ENCODE measurements at regions not wholly inside any gene's neighbourhood (a gene's known extent, or its start where the extent isn't known, plus 50 kb on each side); places are given as distances from the start of the nearest gene placed in this dataset.
A peak's percentile ranks its signal among the peaks of the same experiment; 100 is the strongest.
"Not testable (repeated sequence)": the region's sequence is repeated elsewhere in the genome, so short reads cannot be mapped to it uniquely, and the experiment has no call there.

- Mint-ChIP-seq H3K36me3 (no peaks in the 10 kb centered on the region), H3K9me3 (no peaks in the 10 kb centered on the region), H3K4me3 (no peak overlapping the region), H3K27me3 (no peaks in the 10 kb centered on the region), H3K4me1 (no peaks in the 10 kb centered on the region), H3K27ac (no peak overlapping the region)
- CTCF ChIA-PET: no interaction called here
- no peak for DNase-seq
These were observed 579.1 kb downstream of the SLCO4C1 start for GRCh38 chr5:101716941-101717340.

GRCh38 chr5:101715790-101716189 lies 580.3 kb downstream of the SLCO4C1 start:
- not testable (repeated sequence) for H3K4me1 Mint-ChIP-seq, H3K27me3 Mint-ChIP-seq, H3K9me3 Mint-ChIP-seq, DNase-seq, H3K36me3 Mint-ChIP-seq, H3K27ac Mint-ChIP-seq, H3K4me3 Mint-ChIP-seq
- CTCF ChIA-PET: interaction anchor here (0.8 kb wide), 1 partner anchor 226 kb away, joined by 3 read pairs; no protein-coding TSS in a partner anchor

GRCh38 chr5:101689306-101689705 lies 606.8 kb downstream of the SLCO4C1 start:
- Mint-ChIP-seq H3K27me3 (no peaks in the 10 kb centered on the region), H3K27ac (no peak overlapping the region), H3K9me3 (no peaks in the 10 kb centered on the region), H3K4me3 (no peak overlapping the region), H3K4me1 (no peaks in the 10 kb centered on the region), H3K36me3 (no peaks in the 10 kb centered on the region)
- CTCF ChIA-PET: no interaction called here
- no peak for DNase-seq

GRCh38 chr5:101688156-101688555 lies 607.9 kb downstream of the SLCO4C1 start:
- CTCF ChIA-PET: interaction anchor here (1.5 kb wide), 1 partner anchor 9 kb away, joined by 7 read pairs; no protein-coding TSS in a partner anchor
- H3K36me3 Mint-ChIP-seq: no peaks in the 10 kb centered on the region
- H3K27me3 Mint-ChIP-seq: no peaks in the 10 kb centered on the region
- H3K4me1 Mint-ChIP-seq: no peaks in the 10 kb centered on the region
- no peaks in the 10 kb centered on the region for H3K9me3 Mint-ChIP-seq
- no peak for DNase-seq
- H3K4me3 Mint-ChIP-seq: no peak overlapping the region
- no peak overlapping the region for H3K27ac Mint-ChIP-seq

GRCh38 chr5:101687349-101687985 lies 608.6 kb downstream of the SLCO4C1 start:
- H3K4me1 Mint-ChIP-seq: no peaks in the 10 kb centered on the region
- no peak for DNase-seq
- no peaks in the 10 kb centered on the region for H3K27me3 Mint-ChIP-seq
- no peak overlapping the region for H3K4me3 Mint-ChIP-seq
- no peaks in the 10 kb centered on the region for H3K9me3 Mint-ChIP-seq
- no peak overlapping the region for H3K27ac Mint-ChIP-seq
- H3K36me3 Mint-ChIP-seq: no peaks in the 10 kb centered on the region
- CTCF ChIA-PET: interaction anchor here (1.5 kb wide), 1 partner anchor 9 kb away, joined by 7 read pairs; no protein-coding TSS in a partner anchor

GRCh38 chr5:101686536-101687157 lies 609.4 kb downstream of the SLCO4C1 start:
- CTCF ChIA-PET: no interaction called here
- H3K27ac Mint-ChIP-seq: no peak overlapping the region
- H3K4me3 Mint-ChIP-seq: no peak overlapping the region
- no peaks in the 10 kb centered on the region for H3K4me1 Mint-ChIP-seq
- no peaks in the 10 kb centered on the region for H3K9me3 Mint-ChIP-seq
- no peaks in the 10 kb centered on the region for H3K27me3 Mint-ChIP-seq
- no peak for DNase-seq
- H3K36me3 Mint-ChIP-seq: no peaks in the 10 kb centered on the region

GRCh38 chr5:101679816-101680215 lies 616.3 kb downstream of the SLCO4C1 start:
- Mint-ChIP-seq H3K36me3 (no peaks in the 10 kb centered on the region), H3K27me3 (peaks cover 4% of the 10 kb centered on the region), H3K27ac (no peak overlapping the region), H3K4me1 (no peaks in the 10 kb centered on the region), H3K4me3 (no peak overlapping the region), H3K9me3 (no peaks in the 10 kb centered on the region)
- no peak for DNase-seq
- CTCF ChIA-PET: no interaction called here

DNA sequence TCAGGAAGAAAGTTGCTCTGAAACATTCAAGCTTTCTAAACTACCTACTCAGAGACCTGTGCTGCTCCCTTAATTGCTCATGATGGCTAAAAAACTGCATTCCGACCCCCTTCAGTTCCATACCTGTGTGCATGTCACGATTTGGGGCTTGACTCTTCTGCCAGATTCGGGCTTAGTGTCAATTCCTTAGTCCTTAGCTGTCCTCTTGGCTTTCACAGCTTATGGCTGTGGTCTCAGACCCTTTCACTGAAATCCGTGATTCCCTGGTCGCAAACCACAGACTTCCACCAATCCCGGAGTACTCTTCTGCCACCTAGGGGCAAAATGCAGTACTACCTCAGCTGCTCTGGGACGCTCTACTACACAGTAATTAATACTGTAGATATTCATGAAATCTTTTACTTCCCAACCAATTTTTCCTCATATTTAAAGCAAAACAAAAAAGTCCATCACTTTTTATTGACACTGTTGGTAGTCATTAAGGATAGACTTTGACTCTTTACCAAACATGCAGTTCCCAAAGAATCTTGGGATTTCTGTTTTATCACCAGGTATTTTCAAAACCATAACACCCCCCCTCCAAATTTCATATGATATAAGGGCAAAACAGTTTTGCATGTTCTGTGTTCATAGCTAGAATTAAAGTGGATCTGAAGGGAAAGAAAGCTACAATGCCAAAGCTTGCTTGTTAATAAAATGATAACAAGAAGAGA lies 617.4 kb downstream of the SLCO4C1 start:
- Mint-ChIP-seq H3K27me3 (peaks cover 4% of the 10 kb centered on the region), H3K4me1 (no peaks in the 10 kb centered on the region), H3K36me3 (no peaks in the 10 kb centered on the region), H3K4me3 (no peak overlapping the region), H3K9me3 (no peaks in the 10 kb centered on the region), H3K27ac (no peak overlapping the region)
- peak; percentile 42 for DNase-seq
- CTCF ChIA-PET: interaction anchor here (0.7 to 1.4 kb wide), 6 partner anchors 9 to 1248 kb away, joined by 3 to 7 read pairs (median 3); no protein-coding TSS in a partner anchor

DNA sequence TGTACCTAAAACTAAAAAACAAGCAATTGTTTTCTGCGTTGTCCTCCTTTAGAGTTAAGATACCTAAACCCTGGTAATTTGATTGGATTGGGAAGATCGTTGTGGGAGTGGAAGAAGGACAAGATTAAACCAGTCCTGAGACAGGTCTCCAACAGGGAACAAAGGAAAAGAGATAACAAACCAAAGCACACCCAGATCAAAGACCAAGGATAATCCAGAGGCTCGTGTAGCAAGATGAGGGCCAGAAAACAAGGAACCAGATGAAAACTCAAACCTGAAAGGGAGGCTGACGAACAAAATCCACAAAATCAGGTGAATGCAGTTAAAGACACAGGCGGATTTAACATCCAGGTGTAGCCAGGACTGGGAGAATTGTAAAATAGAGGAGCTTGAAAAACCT lies 618.1 kb downstream of the SLCO4C1 start:
- CTCF ChIA-PET: interaction anchor here (1.1 to 1.4 kb wide), 4 partner anchors 10 to 1248 kb away, joined by 3 to 4 read pairs (median 3); no protein-coding TSS in a partner anchor
- no peak for DNase-seq
- H3K4me1 Mint-ChIP-seq: no peaks in the 10 kb centered on the region
- peaks cover 4% of the 10 kb centered on the region for H3K27me3 Mint-ChIP-seq
- H3K36me3 Mint-ChIP-seq: no peaks in the 10 kb centered on the region
- H3K4me3 Mint-ChIP-seq: no peak overlapping the region
- no peak overlapping the region for H3K27ac Mint-ChIP-seq
- no peaks in the 10 kb centered on the region for H3K9me3 Mint-ChIP-seq

DNA sequence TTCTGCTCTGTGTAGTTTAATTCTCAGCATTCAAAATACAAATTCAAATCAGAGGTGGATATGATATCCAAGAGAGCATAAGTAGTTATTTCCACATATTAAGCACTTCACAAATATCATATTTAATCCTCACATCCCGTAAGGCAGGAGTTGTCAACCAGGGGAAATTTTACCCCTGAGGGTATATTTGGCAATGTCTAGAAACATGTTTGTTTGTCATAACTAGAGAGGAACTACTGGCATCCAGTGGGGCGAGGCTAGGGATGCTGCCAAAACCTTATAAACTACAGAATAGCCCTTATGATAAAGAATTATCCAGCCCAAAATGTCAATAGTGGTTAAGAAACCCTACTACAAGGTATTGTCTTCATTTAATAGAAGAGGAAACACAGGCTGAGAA lies 619.4 kb downstream of the SLCO4C1 start:
- Mint-ChIP-seq H3K4me1 (no peaks in the 10 kb centered on the region), H3K4me3 (no peak overlapping the region), H3K9me3 (no peaks in the 10 kb centered on the region), H3K27ac (no peak overlapping the region), H3K27me3 (peaks cover 4% of the 10 kb centered on the region), H3K36me3 (no peaks in the 10 kb centered on the region)
- no peak for DNase-seq
- CTCF ChIA-PET: no interaction called here

DNA sequence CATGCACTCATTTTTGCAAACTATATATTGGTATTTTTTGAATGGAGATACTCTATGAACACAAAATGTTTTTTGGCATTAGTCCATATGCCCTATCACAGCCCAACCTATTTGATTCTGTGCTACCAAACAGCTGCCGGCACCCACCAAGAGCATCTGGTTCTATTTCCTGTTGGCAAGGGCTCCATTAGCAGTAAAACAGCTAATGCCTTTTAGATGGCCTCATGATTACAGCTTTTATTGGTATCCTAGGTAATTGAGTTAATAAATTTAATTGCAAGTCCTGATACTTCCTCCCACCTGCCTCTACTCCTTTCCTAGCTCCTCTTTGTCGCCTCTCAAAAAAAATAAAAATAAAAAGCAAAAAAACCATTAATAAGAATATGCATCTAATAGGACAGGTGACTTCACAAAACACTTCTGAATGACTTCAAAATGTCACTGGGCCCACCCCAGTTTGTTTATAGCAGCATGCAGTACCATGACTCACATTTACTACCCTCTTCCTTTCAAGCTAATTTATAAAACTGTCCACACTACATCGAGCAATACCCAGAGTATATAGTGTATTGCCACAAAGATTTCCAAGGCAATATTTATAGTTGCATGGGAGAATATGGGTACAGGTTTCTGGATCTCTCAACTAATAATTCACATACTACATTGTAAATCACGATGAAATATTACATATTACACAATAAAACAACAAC lies 620.4 kb downstream of the SLCO4C1 start:
- no peaks in the 10 kb centered on the region for H3K4me1 Mint-ChIP-seq

GRCh38 chr5:101673120-101673519 lies 623.0 kb downstream of the SLCO4C1 start:
- Mint-ChIP-seq H3K4me3 (no peak overlapping the region), H3K27me3 (no peaks in the 10 kb centered on the region), H3K9me3 (no peaks in the 10 kb centered on the region), H3K36me3 (no peaks in the 10 kb centered on the region), H3K27ac (no peak overlapping the region), H3K4me1 (no peaks in the 10 kb centered on the region)
- CTCF ChIA-PET: no interaction called here
- no peak for DNase-seq

More for the DNA sequence above, 620.4 kb downstream of the SLCO4C1 start:
- H3K27ac Mint-ChIP-seq: no peak overlapping the region
- CTCF ChIA-PET: no interaction called here
- no peak overlapping the region for H3K4me3 Mint-ChIP-seq
- H3K9me3 Mint-ChIP-seq: no peaks in the 10 kb centered on the region
- no peaks in the 10 kb centered on the region for H3K36me3 Mint-ChIP-seq
- H3K27me3 Mint-ChIP-seq: peaks cover 4% of the 10 kb centered on the region
- no peak for DNase-seq

DNA sequence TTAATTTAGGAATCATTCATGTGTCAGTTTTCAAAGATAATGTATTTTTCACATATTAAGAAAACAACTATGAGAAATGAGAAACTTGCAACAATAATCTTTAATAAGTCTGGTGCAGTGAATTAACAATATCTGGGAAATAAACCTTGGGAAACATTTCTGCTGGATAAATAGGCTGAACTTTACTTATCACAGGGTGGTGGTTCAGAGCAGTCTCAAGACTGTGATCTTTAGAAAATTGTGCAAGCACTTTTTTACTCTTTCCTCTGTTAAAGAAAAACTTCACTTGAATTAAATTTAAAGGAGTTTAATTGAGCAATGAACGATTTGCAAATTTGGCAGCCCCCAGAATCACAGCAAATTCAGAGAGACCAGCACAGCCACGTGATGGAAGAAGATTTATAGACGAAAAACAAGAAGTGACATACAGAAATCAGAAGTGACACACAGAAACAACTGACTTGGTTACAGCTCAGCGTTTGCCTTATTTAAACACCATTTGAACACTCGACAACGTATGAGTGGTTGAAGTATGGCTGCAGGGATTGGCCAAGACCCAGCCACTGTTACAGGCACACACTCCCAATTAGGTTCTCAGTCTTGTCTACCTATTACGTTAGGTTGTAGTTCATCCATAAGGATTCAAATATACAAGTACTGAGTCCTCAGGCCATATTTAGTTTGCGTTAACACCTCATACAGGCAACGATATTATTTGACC lies 631.9 kb downstream of the SLCO4C1 start:
- DNase-seq: no peak
- Mint-ChIP-seq H3K27me3 (no peaks in the 10 kb centered on the region), H3K36me3 (no peaks in the 10 kb centered on the region), H3K27ac (no peak overlapping the region), H3K4me1 (no peaks in the 10 kb centered on the region), H3K4me3 (no peak overlapping the region), H3K9me3 (no peaks in the 10 kb centered on the region)
- CTCF ChIA-PET: no interaction called here

- Mint-ChIP-seq H3K36me3 (no peaks in the 10 kb centered on the region), H3K27me3 (no peaks in the 10 kb centered on the region), H3K27ac (no peak overlapping the region), H3K4me1 (no peaks in the 10 kb centered on the region), H3K9me3 (no peaks in the 10 kb centered on the region), H3K4me3 (no peak overlapping the region)
- CTCF ChIA-PET: no interaction called here
- no peak for DNase-seq
These were observed 632.5 kb downstream of the SLCO4C1 start for GRCh38 chr5:101663543-101663942.
